Pancreas (tissue), 10 donors: ENCODE measurements at regions not wholly inside any gene's neighbourhood (a gene's known extent, or its start where the extent isn't known, plus 50 kb on each side); places are given as distances from the start of the nearest gene placed in this dataset.

Experiments
- ATAC-seq, 4 donors: fragments of 200-7000 bp; cut with Tn5 transposase; one replicate each; pipeline versions ENCODE4 v1.8.0 to v1.9.1; 2020; ENCODE audit warnings: mild to moderate bottlenecking in 4 of 4, moderate library complexity in 4 of 4
- DNase-seq, 6 donors: peaks; one replicate each; pipeline ENCODE4 v3.0.0-alpha.2; 2020
- FAIRE-seq: peaks from 2 replicates; lab custom pipeline; 2012; peaks lifted over from hg19 to GRCh38; lab: Jason Lieb, UNC
- H3K27ac ChIP-seq, 4 donors: fragments of 200-600 bp; sonication (generic); 1 replicate in 3 of 4; 2 replicates in 1 of 4; pipeline versions ENCODE4 v1.5.0 to v1.8.0; 2020
- H3K27me3 ChIP-seq, 4 donors: fragments of 200-600 bp; one replicate each; pipeline ENCODE4 v1.8.0; 2021
- H3K36me3 ChIP-seq, 3 donors: fragments of 200-600 bp; sonication (generic) in 1 of 3; one replicate each; pipeline versions ENCODE4 v1.5.0 to v1.8.0; 2020 to 2021
- H3K4me1 ChIP-seq, 3 donors: fragments of 200-600 bp; one replicate each; pipeline ENCODE4 v1.8.0; 2021
- H3K4me3 ChIP-seq, 4 donors: fragments of 200-600 bp; sonication (generic) in 2 of 4; one replicate each; pipeline versions ENCODE4 v1.5.0 to v1.8.0; 2020 to 2021
- H3K9me3 ChIP-seq, 4 donors: fragments of 200-600 bp; one replicate each; pipeline ENCODE4 v1.8.0; 2021
- WGBS, 2 donors: extraction: QIAGEN DNeasy Blood & Tissue Kit; methylation state at CpG; one replicate each; pipeline ENCODE4 v1.1.7; 2013; 5-methylcytosine and 5-hydroxymethylcytosine counted together
- intact Hi-C, 3 donors: fragments of 100-400 bp; cut with DNase I; formaldehyde crosslinking; loops; one replicate each; pipeline versions ENCODE4 v1.11.1 to v1.14.2; 2022
- TF ChIP-seq, protein P1 (sequence below), 4 donors: fragments of 200-600 bp; sonication (generic) in 3 of 4; IDR thresholded peaks; one replicate each; pipeline versions ENCODE4 v1.5.0 to v1.8.0; 2021; ENCODE audit warnings: antibody characterized with exemption in 4 of 4
- donor health status: healthy with polysubstance abuse.
- donor health status: DM: no; HTN: no; CAD: no; lungs with moderate emphysema.
- donor health status: DM: no; HTN: no; CAD: no.
- donor health status: control.
- donor health status: control.
- donor health status: Bipolar disorder and iron deficiency.
- donor health status: DM: yes; HTN: yes; CAD: no.
- donor health status: DM: no; HTN: no; CAD: no.
- donor health status: DM: no; HTN: no; CAD: no.
- donor health status: DM: yes; HTN: yes; CAD: no.

DNA sequence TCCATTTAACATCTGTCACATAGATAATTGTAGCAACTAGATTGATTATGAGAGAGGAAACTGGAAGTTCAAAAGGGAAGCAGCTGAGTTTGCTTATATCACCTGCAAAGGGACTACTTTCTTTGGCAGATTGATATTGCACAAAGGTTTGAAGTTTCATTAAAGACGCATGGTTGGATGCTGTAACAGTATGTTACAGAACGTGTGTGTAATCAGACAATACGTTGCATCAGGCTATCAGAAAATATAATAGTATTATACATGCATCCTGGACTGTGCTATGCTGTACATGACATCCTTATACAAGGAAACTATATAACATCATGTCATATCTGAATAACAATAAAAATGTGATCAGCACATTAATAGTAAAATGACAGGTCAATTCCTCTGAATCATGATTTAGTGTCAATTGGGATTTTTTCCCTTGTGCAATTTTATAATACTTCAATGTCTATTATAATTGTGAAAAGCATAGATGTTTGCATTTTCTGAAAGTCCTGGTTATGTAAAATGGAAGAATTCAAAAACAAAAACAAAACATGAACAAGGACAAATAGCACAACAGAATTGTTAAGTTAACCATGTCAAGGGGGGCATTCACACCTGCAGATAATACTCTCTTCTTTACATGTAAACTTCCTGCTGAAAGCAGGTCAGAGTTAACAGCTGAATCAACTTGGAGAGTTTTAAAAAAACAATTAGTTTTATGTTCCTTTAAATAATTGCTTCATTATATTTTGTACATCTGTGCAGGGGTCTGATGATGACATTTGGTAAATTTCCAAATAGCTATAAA, 283.2 kb upstream of the KCNH8 start:
- ATAC-seq (no peak), FAIRE-seq (no peak), DNase-seq (no peak)
- no peaks in the 10 kb centered on the region for H3K4me1 ChIP-seq
- no peak overlapping the region for H3K4me3 ChIP-seq
- TF ChIP-seq, protein P1, sequence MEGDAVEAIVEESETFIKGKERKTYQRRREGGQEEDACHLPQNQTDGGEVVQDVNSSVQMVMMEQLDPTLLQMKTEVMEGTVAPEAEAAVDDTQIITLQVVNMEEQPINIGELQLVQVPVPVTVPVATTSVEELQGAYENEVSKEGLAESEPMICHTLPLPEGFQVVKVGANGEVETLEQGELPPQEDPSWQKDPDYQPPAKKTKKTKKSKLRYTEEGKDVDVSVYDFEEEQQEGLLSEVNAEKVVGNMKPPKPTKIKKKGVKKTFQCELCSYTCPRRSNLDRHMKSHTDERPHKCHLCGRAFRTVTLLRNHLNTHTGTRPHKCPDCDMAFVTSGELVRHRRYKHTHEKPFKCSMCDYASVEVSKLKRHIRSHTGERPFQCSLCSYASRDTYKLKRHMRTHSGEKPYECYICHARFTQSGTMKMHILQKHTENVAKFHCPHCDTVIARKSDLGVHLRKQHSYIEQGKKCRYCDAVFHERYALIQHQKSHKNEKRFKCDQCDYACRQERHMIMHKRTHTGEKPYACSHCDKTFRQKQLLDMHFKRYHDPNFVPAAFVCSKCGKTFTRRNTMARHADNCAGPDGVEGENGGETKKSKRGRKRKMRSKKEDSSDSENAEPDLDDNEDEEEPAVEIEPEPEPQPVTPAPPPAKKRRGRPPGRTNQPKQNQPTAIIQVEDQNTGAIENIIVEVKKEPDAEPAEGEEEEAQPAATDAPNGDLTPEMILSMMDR (IDR thresholded peaks at IDR 0.05) = no peak
- H3K9me3 ChIP-seq = no peaks in the 10 kb centered on the region
- no peaks in the 10 kb centered on the region for H3K36me3 ChIP-seq
- 51 to 60% methylated on average over 3 of the region's 3 CpGs for WGBS, 2 donors
- no peak overlapping the region for H3K27ac ChIP-seq
- no peaks in the 10 kb centered on the region for H3K27me3 ChIP-seq
- intact Hi-C loops = no loop called here

DNA sequence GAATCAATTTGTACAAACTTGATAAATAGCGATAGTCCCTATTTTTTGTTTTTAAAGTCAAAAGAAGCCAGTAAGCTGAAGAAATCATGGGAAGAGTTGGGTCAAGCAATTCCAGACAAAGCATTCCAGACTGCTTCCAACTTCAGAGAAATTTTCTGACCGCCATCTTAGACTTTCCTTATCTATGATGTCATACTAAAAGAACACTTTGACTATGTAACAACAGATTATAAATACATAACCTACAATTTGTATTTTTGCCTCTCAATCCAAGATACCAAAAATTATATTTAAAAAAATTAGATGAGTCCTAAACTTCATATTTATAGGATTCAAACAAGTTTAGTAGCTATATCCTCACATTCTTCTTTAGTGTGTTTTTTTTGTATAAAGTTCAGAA, 286.2 kb upstream of the KCNH8 start:
- FAIRE-seq (no peak), ATAC-seq (no peak), DNase-seq (no peak)
- WGBS, 2 donors = 79 to 96% methylated on average over 2 of the region's 2 CpGs
- intact Hi-C loops = no loop called here
- TF ChIP-seq, protein P1 (IDR thresholded peaks at IDR 0.05) = no peak
- Histone ChIP-seq H3K27ac (no peak overlapping the region), H3K36me3 (no peaks in the 10 kb centered on the region), H3K9me3 (no peaks in the 10 kb centered on the region), H3K4me3 (no peak overlapping the region), H3K27me3 (no peaks in the 10 kb centered on the region), H3K4me1 (no peaks in the 10 kb centered on the region)

- FAIRE-seq = no peak
- no peaks in the 10 kb centered on the region for H3K9me3 ChIP-seq
- no peak overlapping the region for H3K27ac ChIP-seq
- TF ChIP-seq, protein P1 (IDR thresholded peaks at IDR 0.05) = no peak
- intact Hi-C loops = no loop called here
- no peak for DNase-seq
- 39 to 52% methylated on average over 3 of the region's 3 CpGs for whole genome bisulfite sequencing, 2 donors
- no peaks in the 10 kb centered on the region for H3K27me3 ChIP-seq
- H3K4me1 ChIP-seq = no peaks in the 10 kb centered on the region
- no peak for ATAC-seq
- no peak overlapping the region for H3K4me3 ChIP-seq
- no peaks in the 10 kb centered on the region for H3K36me3 ChIP-seq
Observed at GRCh38 chr3:18861137-18861536, 287.2 kb upstream of the KCNH8 start.

DNA sequence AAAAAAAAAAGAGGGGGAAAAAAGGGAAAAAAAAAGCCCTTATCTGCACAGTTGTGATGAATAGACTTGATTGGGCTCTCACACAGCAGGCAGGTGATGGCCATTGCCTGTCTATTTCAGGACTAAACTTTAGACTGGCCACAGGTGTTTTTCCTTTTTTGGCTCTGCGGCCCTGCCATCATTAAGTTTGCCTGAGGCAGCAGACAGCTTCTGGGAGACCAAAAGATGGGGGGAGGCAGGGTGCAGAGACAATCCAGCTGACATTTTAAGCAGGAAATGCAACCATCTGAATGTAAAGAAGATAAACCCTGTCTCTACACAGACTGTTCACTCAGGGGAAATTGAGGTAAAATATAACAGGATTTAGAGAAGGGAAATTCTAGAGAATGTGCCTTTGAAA, 295.0 kb upstream of the KCNH8 start:
- Histone ChIP-seq H3K27ac (no peak overlapping the region), H3K4me3 (no peak overlapping the region), H3K9me3 (no peaks in the 10 kb centered on the region), H3K36me3 (no peaks in the 10 kb centered on the region), H3K27me3 (no peaks in the 10 kb centered on the region), H3K4me1 (no peaks in the 10 kb centered on the region)
- WGBS, 2 donors = 64% methylated on average over 1 of the region's 1 CpG
- no peak for DNase-seq
- TF ChIP-seq, protein P1 (IDR thresholded peaks at IDR 0.05) = no peak
- FAIRE-seq = no peak
- intact Hi-C loops = no loop called here
- ATAC-seq = no peak

- no peak overlapping the region for H3K4me3 ChIP-seq
- 43 to 54% methylated on average over 5 of the region's 5 CpGs for WGBS, 2 donors
- ATAC-seq = no peak
- FAIRE-seq = no peak
- TF ChIP-seq, protein P1 (IDR thresholded peaks at IDR 0.05) = peak in 1 of 4 donors; percentile 17
- no peaks in the 10 kb centered on the region for H3K9me3 ChIP-seq
- DNase-seq = no peak
- no peak overlapping the region for H3K27ac ChIP-seq
- no peaks in the 10 kb centered on the region for H3K4me1 ChIP-seq
- intact Hi-C loops = no loop called here
- no peaks in the 10 kb centered on the region for H3K36me3 ChIP-seq
- no peaks in the 10 kb centered on the region for H3K27me3 ChIP-seq
Observed at GRCh38 chr3:18847583-18848197, 300.6 kb upstream of the KCNH8 start.
